GM21576 (cell line): ENCODE measurements at regions not wholly inside any gene's neighbourhood (a gene's known extent, or its start where the extent isn't known, plus 50 kb on each side); places are given as distances from the start of the nearest gene placed in this dataset.
"Not testable (repeated sequence)": the region's sequence is repeated elsewhere in the genome, so short reads cannot be mapped to it uniquely, and the experiment has no call there.

Source experiments
- ATAC-seq: cut with Tn5 transposase; IDR thresholded peaks from one replicate; pipeline ENCODE4 v1.9.1; 2021; ENCODE audit warnings: mild to moderate bottlenecking, moderate library complexity; ENCODE audit not compliant: unreplicated experiment

- ATAC-seq: no peak
These were observed 388.2 kb upstream of the LUZP2 start for GRCh38 chr11:24108609-24109008.

- ATAC-seq: no peak
These were observed 374.6 kb upstream of the LUZP2 start for GRCh38 chr11:24122291-24122690.

GRCh38 chr11:24124876-24125275 is 372.0 kb upstream of the LUZP2 start:
- no peak for ATAC-seq

GRCh38 chr11:24131698-24132097 is 365.2 kb upstream of the LUZP2 start:
- ATAC-seq: no peak

GRCh38 chr11:24132471-24132870 is 364.4 kb upstream of the LUZP2 start:
- no peak for ATAC-seq

GRCh38 chr11:24134879-24135589 is 361.8 kb upstream of the LUZP2 start:
- ATAC-seq: no peak

- no peak for ATAC-seq
These were observed 354.8 kb upstream of the LUZP2 start for GRCh38 chr11:24142062-24142461.

- ATAC-seq: no peak
These were observed 351.4 kb upstream of the LUZP2 start for GRCh38 chr11:24145411-24145810.

- no peak for ATAC-seq
These were observed 343.5 kb upstream of the LUZP2 start for GRCh38 chr11:24153337-24153736.

- no peak for ATAC-seq
These were observed 341.1 kb upstream of the LUZP2 start for GRCh38 chr11:24155792-24156191.

GRCh38 chr11:24157316-24157715 is 339.5 kb upstream of the LUZP2 start:
- no peak for ATAC-seq

GRCh38 chr11:24161587-24161986 is 335.3 kb upstream of the LUZP2 start:
- no peak for ATAC-seq

GRCh38 chr11:24163146-24163545 is 333.7 kb upstream of the LUZP2 start:
- no peak for ATAC-seq

- ATAC-seq: no peak
These were observed 333.0 kb upstream of the LUZP2 start for GRCh38 chr11:24163841-24164240.

- ATAC-seq: no peak
These were observed 325.0 kb upstream of the LUZP2 start for GRCh38 chr11:24171869-24172268.

- ATAC-seq: no peak
These were observed 315.3 kb upstream of the LUZP2 start for GRCh38 chr11:24181395-24182047.

- ATAC-seq: not testable (repeated sequence)
These were observed 311.3 kb upstream of the LUZP2 start for GRCh38 chr11:24185535-24185934.

GRCh38 chr11:24196733-24197132 is 300.1 kb upstream of the LUZP2 start:
- ATAC-seq: no peak

GRCh38 chr11:24198481-24198880 is 298.4 kb upstream of the LUZP2 start:
- ATAC-seq: no peak

- no peak for ATAC-seq
These were observed 297.4 kb upstream of the LUZP2 start for GRCh38 chr11:24199461-24199860.

GRCh38 chr11:24206030-24206429 is 290.8 kb upstream of the LUZP2 start:
- no peak for ATAC-seq

- ATAC-seq: no peak
These were observed 290.3 kb upstream of the LUZP2 start for GRCh38 chr11:24206511-24206910.

GRCh38 chr11:24216488-24216887 is 280.4 kb upstream of the LUZP2 start:
- ATAC-seq: no peak
